ENCODE measurements at regions not wholly inside any gene's neighbourhood (a gene's known extent, or its start where the extent isn't known, plus 50 kb on each side); places are given as distances from the start of the nearest gene placed in this dataset.
A peak's percentile ranks its signal among the peaks of the same experiment; 100 is the strongest.

DNA sequence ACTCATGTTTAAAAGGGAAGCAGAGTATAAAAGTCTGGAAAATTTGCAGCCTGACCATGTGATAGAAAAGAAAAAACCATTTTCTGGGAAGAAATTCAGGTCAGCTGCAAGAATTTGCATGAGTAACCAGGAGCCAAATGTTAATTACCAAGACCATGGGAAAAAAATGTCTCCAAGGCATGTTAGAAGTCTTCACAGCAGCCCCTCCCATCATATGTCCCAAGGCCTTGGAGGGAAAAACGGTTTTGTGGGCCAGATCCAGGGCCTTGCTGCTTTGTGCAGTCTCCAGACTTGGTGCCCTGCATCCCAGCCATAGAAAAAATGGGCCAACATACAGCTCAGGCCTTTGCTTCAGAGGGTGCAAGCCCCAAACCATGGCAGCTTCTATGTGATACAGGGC is 1019.6 kb upstream of the SORCS1 start:
- no peaks in the 10 kb centered on the region for H3K9me3 ChIP-seq (ENCODE audit: control insufficient read depth in 2 of 3, insufficient read depth in 1 of 3, low read length in 3 of 3)
- H3K36me3 ChIP-seq (ENCODE audit: control insufficient read depth in 2 of 3, insufficient read depth in 3 of 3, low read length in 3 of 3): no peaks in the 10 kb centered on the region
- intact Hi-C loops (cut with DNase I): no loop called here
- no peaks in the 10 kb centered on the region for H3K4me1 ChIP-seq (ENCODE audit: control insufficient read depth in 2 of 3, insufficient read depth in 2 of 3, low read depth in 1 of 3, low read length in 3 of 3)
- DNase-seq: peak in 2 of 5 donors; percentile 23 to 58
- no peak overlapping the region for H3K4me3 ChIP-seq (ENCODE audit: low read length in 3 of 3)
- H3K27ac ChIP-seq (ENCODE audit: low read depth in 2 of 2, low read length in 2 of 2): no peak overlapping the region
- no peak for FAIRE-seq
- no peaks in the 10 kb centered on the region for H3K27me3 ChIP-seq (ENCODE audit: control insufficient read depth, insufficient read depth, low read length)
- TF ChIP-seq CTCF (IDR thresholded peaks at IDR 0.05; ENCODE audit: borderline replicate concordance, extremely low read depth, insufficient read depth): no peak
- H3K9ac ChIP-seq (ENCODE audit: low read length in 3 of 3): no peak overlapping the region

DNA sequence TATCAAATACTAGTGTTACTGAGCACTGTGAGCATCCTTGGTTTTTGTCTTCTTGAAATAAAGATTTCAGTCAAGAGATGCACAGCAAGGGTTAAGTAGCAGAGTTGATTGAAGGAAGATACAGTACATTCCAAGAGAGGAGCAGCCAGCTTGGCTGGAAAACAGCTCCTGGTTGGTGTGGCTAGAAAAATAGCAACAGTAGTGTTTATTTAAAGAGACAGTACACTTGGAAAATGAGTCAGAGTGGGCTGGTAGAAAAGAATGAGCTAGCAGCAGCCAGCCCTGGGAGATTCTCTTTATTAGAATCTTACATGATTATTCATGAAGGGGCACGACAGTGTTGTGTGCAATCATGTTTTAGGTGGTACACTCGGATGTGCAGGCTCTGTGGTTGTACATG is 1016.4 kb upstream of the SORCS1 start:
- intact Hi-C loops (cut with DNase I): no loop called here
- Histone ChIP-seq H3K27me3 (ENCODE audit: control insufficient read depth, insufficient read depth, low read length) (no peaks in the 10 kb centered on the region), H3K9ac (ENCODE audit: low read length in 3 of 3) (no peak overlapping the region), H3K4me1 (ENCODE audit: control insufficient read depth in 2 of 3, insufficient read depth in 2 of 3, low read depth in 1 of 3, low read length in 3 of 3) (no peaks in the 10 kb centered on the region), H3K9me3 (ENCODE audit: control insufficient read depth in 2 of 3, insufficient read depth in 1 of 3, low read length in 3 of 3) (no peaks in the 10 kb centered on the region), H3K36me3 (ENCODE audit: control insufficient read depth in 2 of 3, insufficient read depth in 3 of 3, low read length in 3 of 3) (no peaks in the 10 kb centered on the region), H3K27ac (ENCODE audit: low read depth in 2 of 2, low read length in 2 of 2) (no peak overlapping the region), H3K4me3 (ENCODE audit: low read length in 3 of 3) (no peak overlapping the region)
- TF ChIP-seq CTCF (IDR thresholded peaks at IDR 0.05; ENCODE audit: borderline replicate concordance, extremely low read depth, insufficient read depth): no peak
- FAIRE-seq: no peak
- DNase-seq: no peak

DNA sequence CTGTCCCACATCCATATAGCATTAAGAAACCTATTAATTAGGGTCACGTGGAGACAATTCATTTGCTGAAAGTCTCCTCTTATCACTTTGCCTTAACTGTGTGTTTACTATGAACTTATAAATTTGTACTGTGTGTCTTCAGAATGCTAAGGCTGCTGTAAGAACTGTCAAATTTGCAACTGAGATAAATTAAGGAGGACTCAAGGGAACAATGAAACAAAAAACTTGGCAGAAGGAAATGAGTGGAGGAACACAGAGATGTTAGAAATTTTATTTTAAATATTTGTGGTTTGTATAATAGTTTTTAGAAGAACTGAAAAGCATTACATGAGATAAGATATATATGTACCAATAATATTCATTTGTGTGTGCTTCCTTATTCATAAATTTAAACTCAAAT is 1005.3 kb upstream of the SORCS1 start:
- FAIRE-seq: no peak

More for the DNA sequence above, 1005.3 kb upstream of the SORCS1 start:
- Histone ChIP-seq H3K27me3 (ENCODE audit: control insufficient read depth, insufficient read depth, low read length) (no peaks in the 10 kb centered on the region), H3K9ac (ENCODE audit: low read length in 3 of 3) (no peak overlapping the region), H3K4me3 (ENCODE audit: low read length in 3 of 3) (no peak overlapping the region), H3K27ac (ENCODE audit: low read depth in 2 of 2, low read length in 2 of 2) (no peak overlapping the region), H3K36me3 (ENCODE audit: control insufficient read depth in 2 of 3, insufficient read depth in 3 of 3, low read length in 3 of 3) (no peaks in the 10 kb centered on the region), H3K9me3 (ENCODE audit: control insufficient read depth in 2 of 3, insufficient read depth in 1 of 3, low read length in 3 of 3) (no peaks in the 10 kb centered on the region), H3K4me1 (ENCODE audit: control insufficient read depth in 2 of 3, insufficient read depth in 2 of 3, low read depth in 1 of 3, low read length in 3 of 3) (no peaks in the 10 kb centered on the region)
- TF ChIP-seq CTCF (IDR thresholded peaks at IDR 0.05; ENCODE audit: borderline replicate concordance, extremely low read depth, insufficient read depth): no peak
- intact Hi-C loops (cut with DNase I): no loop called here
- peak in 2 of 5 donors; percentile 15 to 56 for DNase-seq

Measured in kidney (tissue), 13 donors.